Gastrocnemius medialis (tissue), 4 donors: ENCODE measurements at regions not wholly inside any gene's neighbourhood (a gene's known extent, or its start where the extent isn't known, plus 50 kb on each side); places are given as distances from the start of the nearest gene placed in this dataset.

ENCODE experiments used
- CTCF ChIP-seq, 5 experiments: fragments of 450-650 bp in 3 of 5; fragments of 200-600 bp in 2 of 5; sonication (generic) in 2 of 5; IDR thresholded peaks in 4 of 5; conservative IDR thresholded peaks in 1 of 5; 1 replicate in 4 of 5; 2 replicates in 1 of 5; pipeline ENCODE4 v1.5.1; 2016 to 2019; ENCODE audit warnings: antibody characterized with exemption in 5 of 5, mild to moderate bottlenecking in 3 of 5, moderate library complexity in 3 of 5
- POLR2A ChIP-seq, 2 donors: fragments of 450-650 bp; IDR thresholded peaks; one replicate each; pipeline ENCODE4 v1.6.1; 2017; ENCODE audit warnings: antibody characterized with exemption in 2 of 2, mild to moderate bottlenecking in 2 of 2, moderate library complexity in 2 of 2

GRCh38 chr1:177775924-177776323, 193.9 kb downstream of the SEC16B start:
- TF ChIP-seq POLR2A (IDR thresholded peaks at IDR 0.05) = no peak
- TF ChIP-seq CTCF (IDR thresholded peaks at IDR 0.05 in 4 of 5, conservative IDR thresholded peaks at IDR 0.05 in 1 of 5) = no peak
